Cardiac fibroblast (primary cell): ENCODE measurements at regions not wholly inside any gene's neighbourhood (a gene's known extent, or its start where the extent isn't known, plus 50 kb on each side); places are given as distances from the start of the nearest gene placed in this dataset.

Experiments
- DNase-seq, 2 donors: peaks; one replicate each; pipeline versions ENCODE4 v3.0.0 to v3.0.0-alpha.2; 2010; ENCODE audit warnings: low read depth in 2 of 2
- H3K4me3 ChIP-seq, 2 donors: replicated peaks in 1 of 2; 1 replicate in 1 of 2; 2 replicates in 1 of 2; pipeline ENCODE4 v1.5.1; 2011; ENCODE audit warnings: low read depth in 2 of 2, low read length in 2 of 2, mild to moderate bottlenecking in 2 of 2, moderate library complexity in 1 of 2
- TF ChIP-seq, protein P1 (sequence below): IDR thresholded peaks from one replicate; pipeline ENCODE4 v1.5.1; 2011; ENCODE audit warnings: low read depth, mild to moderate bottlenecking, low read length, inconsistent platforms

- TF ChIP-seq, protein P1, sequence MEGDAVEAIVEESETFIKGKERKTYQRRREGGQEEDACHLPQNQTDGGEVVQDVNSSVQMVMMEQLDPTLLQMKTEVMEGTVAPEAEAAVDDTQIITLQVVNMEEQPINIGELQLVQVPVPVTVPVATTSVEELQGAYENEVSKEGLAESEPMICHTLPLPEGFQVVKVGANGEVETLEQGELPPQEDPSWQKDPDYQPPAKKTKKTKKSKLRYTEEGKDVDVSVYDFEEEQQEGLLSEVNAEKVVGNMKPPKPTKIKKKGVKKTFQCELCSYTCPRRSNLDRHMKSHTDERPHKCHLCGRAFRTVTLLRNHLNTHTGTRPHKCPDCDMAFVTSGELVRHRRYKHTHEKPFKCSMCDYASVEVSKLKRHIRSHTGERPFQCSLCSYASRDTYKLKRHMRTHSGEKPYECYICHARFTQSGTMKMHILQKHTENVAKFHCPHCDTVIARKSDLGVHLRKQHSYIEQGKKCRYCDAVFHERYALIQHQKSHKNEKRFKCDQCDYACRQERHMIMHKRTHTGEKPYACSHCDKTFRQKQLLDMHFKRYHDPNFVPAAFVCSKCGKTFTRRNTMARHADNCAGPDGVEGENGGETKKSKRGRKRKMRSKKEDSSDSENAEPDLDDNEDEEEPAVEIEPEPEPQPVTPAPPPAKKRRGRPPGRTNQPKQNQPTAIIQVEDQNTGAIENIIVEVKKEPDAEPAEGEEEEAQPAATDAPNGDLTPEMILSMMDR, result no peak
- no peak overlapping the region for H3K4me3 ChIP-seq
- no peak for DNase-seq
Measured at GRCh38 chr2:239836021-239836765, 188.9 kb downstream of the NDUFA10 start.

DNA sequence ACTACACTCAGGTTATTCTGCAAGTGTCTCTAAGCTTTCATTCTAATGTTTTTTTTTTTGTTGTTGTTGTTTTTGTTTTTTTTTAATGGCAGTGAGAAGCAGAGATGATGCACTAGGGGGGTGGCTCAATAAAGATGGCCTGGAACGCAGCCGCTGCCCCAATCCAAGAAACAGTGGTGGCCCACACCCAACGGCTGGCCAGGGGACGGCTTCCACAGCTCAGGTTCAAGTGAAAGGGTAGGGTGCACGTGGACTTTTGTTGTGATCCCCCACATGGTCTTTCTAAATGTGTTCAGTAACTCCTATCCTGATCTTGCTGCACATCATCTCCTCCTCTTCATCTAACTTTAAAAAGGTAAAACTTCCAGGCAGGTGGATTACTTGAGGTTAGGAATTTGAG is 190.1 kb downstream of the NDUFA10 start:
- no peak for DNase-seq
- TF ChIP-seq, protein P1, result no peak
- no peak overlapping the region for H3K4me3 ChIP-seq

DNA sequence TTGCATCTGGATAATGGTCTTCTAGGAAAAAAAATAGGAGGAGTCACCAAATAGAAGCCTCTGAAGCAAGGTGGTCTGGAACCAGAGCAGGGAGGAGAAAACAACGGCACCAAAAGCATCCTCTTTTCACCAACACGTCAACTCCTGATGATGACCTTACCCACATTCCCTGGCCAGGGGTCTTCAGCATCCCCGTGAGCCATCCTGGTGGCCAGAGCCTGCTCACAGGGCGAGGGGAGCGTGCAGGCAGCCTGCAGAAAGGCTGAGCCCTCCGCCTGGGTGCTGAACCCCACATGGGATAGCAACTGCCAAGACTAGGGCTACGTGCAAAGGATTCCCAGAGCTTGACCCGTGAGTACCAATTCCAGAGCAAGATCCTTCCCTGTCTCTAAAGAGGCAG is 191.0 kb downstream of the NDUFA10 start:
- no peak for DNase-seq
- no peak overlapping the region for H3K4me3 ChIP-seq
- TF ChIP-seq, protein P1, result no peak

DNA sequence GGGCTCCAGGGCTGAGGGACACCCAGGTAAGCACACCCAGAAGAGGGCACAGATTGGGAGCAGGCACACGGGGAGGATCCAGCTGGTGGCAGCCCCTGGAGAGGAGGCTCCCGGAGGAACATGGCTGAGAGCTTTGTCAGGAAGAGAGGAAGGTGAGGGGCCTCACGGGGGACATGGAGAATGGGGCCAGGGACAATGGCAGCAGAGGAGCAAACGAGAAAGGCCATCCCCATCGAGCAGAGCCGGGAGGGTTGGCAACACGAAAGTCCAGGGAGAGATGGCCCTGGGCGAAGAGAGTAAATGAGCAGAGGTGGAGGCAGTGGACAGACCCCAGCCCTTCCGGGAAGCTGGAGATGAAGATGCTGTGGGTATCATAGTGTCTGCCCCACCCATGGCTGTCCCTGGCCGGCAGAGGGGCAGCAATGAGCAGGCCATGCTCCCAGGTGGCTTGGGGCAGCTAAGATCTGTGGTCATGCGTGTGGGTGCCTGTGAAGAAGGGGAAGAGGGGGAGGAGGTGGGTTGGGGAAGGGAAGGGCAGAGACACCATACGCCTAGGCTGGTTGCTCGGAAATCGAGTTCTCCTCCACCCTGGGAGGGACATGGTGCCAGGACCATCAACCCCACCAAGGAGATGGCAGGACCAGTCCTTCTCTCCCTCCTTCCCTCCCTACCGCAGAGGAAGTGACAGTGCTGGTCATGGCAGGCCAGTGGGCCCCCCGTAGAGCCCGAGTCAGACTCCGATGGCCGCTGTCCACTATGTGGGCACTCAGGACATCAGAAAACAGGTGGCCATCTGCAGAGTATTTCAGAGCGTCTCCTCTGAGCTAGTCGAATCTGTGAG is 191.7 kb downstream of the NDUFA10 start:
- no peak for DNase-seq

GRCh38 chr2:239832490-239833268 is 192.5 kb downstream of the NDUFA10 start:
- TF ChIP-seq, protein P1, result no peak
- DNase-seq, result no peak
- no peak overlapping the region for H3K4me3 ChIP-seq

More for the DNA sequence above, 191.7 kb downstream of the NDUFA10 start:
- TF ChIP-seq, protein P1, result no peak
- H3K4me3 ChIP-seq, result no peak overlapping the region

- no peak overlapping the region for H3K4me3 ChIP-seq
- DNase-seq, result no peak
- TF ChIP-seq, protein P1, result no peak
Measured at GRCh38 chr2:239831861-239832489, 193.2 kb downstream of the NDUFA10 start.
